Tibial nerve (tissue), 4 donors: ENCODE measurements at regions not wholly inside any gene's neighbourhood (a gene's known extent, or its start where the extent isn't known, plus 50 kb on each side); places are given as distances from the start of the nearest gene placed in this dataset.

Source experiments
- DNase-seq, 2 donors: peaks; one replicate each; pipeline ENCODE4 v3.0.0-alpha.2; 2019; ENCODE audit warnings: low spot score in 2 of 2
- H3K27ac ChIP-seq, 4 donors: fragments of 200-600 bp; sonication (generic) in 3 of 4; one replicate each; pipeline ENCODE4 v1.5.1; 2017 to 2019; ENCODE audit warnings: mild to moderate bottlenecking in 1 of 4
- H3K27me3 ChIP-seq, 2 donors: fragments of 200-600 bp; sonication (generic) in 1 of 2; one replicate each; pipeline versions ENCODE4 v1.5.1 to v1.6.0; 2017 to 2019
- H3K36me3 ChIP-seq, 3 donors: fragments of 200-600 bp; sonication (generic); one replicate each; pipeline ENCODE4 v1.5.1; 2018 to 2019
- H3K4me1 ChIP-seq, 4 donors: fragments of 200-600 bp; sonication (generic) in 3 of 4; one replicate each; pipeline ENCODE4 v1.5.1; 2017 to 2019
- H3K4me3 ChIP-seq, 4 donors: fragments of 200-600 bp; sonication (generic) in 3 of 4; one replicate each; pipeline ENCODE4 v1.5.1; 2017 to 2019; ENCODE audit warnings: mild to moderate bottlenecking in 1 of 4, moderate library complexity in 1 of 4
- H3K9me3 ChIP-seq, 4 donors: fragments of 200-600 bp; sonication (generic) in 3 of 4; one replicate each; pipeline ENCODE4 v1.5.1; 2017 to 2019
- EP300 ChIP-seq, 2 donors: sonication (generic); formaldehyde crosslinking; IDR thresholded peaks; one replicate each; pipeline ENCODE4 v1.6.1; 2017; ENCODE audit warnings: antibody characterized with exemption in 2 of 2, mild to moderate bottlenecking in 1 of 2
- POLR2A ChIP-seq, 2 donors: fragments of 450-650 bp; IDR thresholded peaks; one replicate each; pipeline ENCODE4 v1.6.1; 2017; ENCODE audit warnings: antibody characterized with exemption in 2 of 2, mild to moderate bottlenecking in 2 of 2, moderate library complexity in 2 of 2
- WGBS, 2 donors: methylation state at CpG; one replicate each; pipeline ENCODE4 v1.1.5; 2018; 5-methylcytosine and 5-hydroxymethylcytosine counted together
- TF ChIP-seq, protein P1 (sequence below), 5 experiments: fragments of 200-600 bp in 3 of 5; fragments of 450-650 bp in 2 of 5; sonication (generic) in 3 of 5; IDR thresholded peaks; one replicate each; pipeline ENCODE4 v1.5.1; 2016 to 2019; ENCODE audit warnings: antibody characterized with exemption in 5 of 5, mild to moderate bottlenecking in 3 of 5, moderate library complexity in 2 of 5

DNA sequence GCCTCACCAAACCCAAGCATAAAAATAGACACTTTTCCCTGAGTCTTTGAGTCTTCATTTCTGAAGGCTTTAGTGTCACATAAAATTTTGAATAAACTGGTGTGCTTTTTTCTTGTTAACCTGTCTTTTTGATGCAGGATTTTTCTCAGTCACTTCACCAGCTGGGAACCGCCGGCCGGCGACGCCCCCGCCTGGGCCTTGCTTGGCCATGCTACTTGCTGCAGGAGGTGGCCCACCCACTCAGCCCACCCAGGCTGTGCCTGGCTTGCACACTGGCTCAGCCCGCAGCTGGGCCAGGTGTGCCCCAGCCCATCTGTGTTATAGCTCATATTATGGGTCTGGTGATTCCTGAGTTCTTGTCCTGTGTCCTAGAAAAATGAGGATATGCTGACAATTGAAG, 247.4 kb upstream of the CACNA2D1 start:
- no peaks in the 10 kb centered on the region for H3K4me1 ChIP-seq
- H3K36me3 ChIP-seq = no peaks in the 10 kb centered on the region
- no peaks in the 10 kb centered on the region for H3K9me3 ChIP-seq
- no peak for DNase-seq
- WGBS, 2 donors = 72 to 90% methylated on average over 7 of the region's 7 CpGs
- TF ChIP-seq EP300 (IDR thresholded peaks at IDR 0.05) (no peak), POLR2A (IDR thresholded peaks at IDR 0.05) (no peak)
- TF ChIP-seq, protein P1, sequence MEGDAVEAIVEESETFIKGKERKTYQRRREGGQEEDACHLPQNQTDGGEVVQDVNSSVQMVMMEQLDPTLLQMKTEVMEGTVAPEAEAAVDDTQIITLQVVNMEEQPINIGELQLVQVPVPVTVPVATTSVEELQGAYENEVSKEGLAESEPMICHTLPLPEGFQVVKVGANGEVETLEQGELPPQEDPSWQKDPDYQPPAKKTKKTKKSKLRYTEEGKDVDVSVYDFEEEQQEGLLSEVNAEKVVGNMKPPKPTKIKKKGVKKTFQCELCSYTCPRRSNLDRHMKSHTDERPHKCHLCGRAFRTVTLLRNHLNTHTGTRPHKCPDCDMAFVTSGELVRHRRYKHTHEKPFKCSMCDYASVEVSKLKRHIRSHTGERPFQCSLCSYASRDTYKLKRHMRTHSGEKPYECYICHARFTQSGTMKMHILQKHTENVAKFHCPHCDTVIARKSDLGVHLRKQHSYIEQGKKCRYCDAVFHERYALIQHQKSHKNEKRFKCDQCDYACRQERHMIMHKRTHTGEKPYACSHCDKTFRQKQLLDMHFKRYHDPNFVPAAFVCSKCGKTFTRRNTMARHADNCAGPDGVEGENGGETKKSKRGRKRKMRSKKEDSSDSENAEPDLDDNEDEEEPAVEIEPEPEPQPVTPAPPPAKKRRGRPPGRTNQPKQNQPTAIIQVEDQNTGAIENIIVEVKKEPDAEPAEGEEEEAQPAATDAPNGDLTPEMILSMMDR (IDR thresholded peaks at IDR 0.05) = no peak
- H3K4me3 ChIP-seq = no peak overlapping the region
- H3K27ac ChIP-seq = no peak overlapping the region
- no peaks in the 10 kb centered on the region for H3K27me3 ChIP-seq

DNA sequence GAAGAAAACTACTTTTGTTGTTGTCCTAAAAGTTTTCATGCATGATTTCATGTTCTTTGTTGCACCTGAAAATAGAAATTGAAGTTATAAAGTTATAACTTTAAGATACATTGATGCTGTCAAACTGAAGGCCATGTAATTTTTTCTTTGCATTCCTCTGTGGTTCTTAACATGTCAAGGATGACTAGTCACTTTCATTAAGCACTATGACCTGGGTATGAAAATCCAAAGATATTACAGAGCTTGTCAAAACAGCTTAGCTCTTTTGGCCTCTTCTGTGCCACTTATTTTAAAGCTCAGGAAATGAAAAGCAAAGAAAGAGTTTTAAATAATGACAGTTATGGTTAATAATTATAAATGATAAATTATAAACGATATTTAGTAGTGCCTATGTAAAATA, 241.6 kb upstream of the CACNA2D1 start:
- H3K4me3 ChIP-seq = no peak overlapping the region
- no peaks in the 10 kb centered on the region for H3K27me3 ChIP-seq
- no peaks in the 10 kb centered on the region for H3K9me3 ChIP-seq
- no peak for DNase-seq
- 73 to 85% methylated on average over 1 of the region's 1 CpG for WGBS, 2 donors
- no peak for TF ChIP-seq EP300 (IDR thresholded peaks at IDR 0.05)
- TF ChIP-seq, protein P1 (IDR thresholded peaks at IDR 0.05) = no peak
- no peak for TF ChIP-seq POLR2A (IDR thresholded peaks at IDR 0.05)
- H3K4me1 ChIP-seq = no peaks in the 10 kb centered on the region
- no peaks in the 10 kb centered on the region for H3K36me3 ChIP-seq
- no peak overlapping the region for H3K27ac ChIP-seq

DNA sequence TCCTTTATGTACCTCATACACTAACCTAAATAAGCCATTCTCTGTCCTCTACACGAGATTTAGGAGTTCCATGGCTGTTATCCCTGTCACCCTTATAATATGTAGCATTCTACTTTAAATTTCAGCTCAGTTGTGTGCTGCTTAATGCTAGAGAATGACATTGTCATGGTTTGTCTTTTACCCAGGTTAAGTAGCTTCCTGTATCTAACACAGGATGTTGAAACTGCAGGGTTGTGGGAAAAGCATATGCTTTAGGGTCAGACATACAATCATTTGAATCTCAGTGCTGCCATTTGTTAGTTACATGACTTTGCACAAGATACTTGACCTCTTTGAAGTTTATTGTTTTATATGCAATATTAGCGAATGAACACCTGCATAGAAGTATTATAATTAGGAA, 235.1 kb upstream of the CACNA2D1 start:
- Histone ChIP-seq H3K4me1 (no peaks in the 10 kb centered on the region), H3K27ac (no peak overlapping the region), H3K27me3 (no peaks in the 10 kb centered on the region), H3K9me3 (no peaks in the 10 kb centered on the region), H3K4me3 (no peak overlapping the region), H3K36me3 (no peaks in the 10 kb centered on the region)
- DNase-seq = no peak
- TF ChIP-seq, protein P1 (IDR thresholded peaks at IDR 0.05) = no peak
- TF ChIP-seq EP300 (IDR thresholded peaks at IDR 0.05) (no peak), POLR2A (IDR thresholded peaks at IDR 0.05) (no peak)
- 51 to 54% methylated on average over 2 of the region's 2 CpGs for WGBS, 2 donors

DNA sequence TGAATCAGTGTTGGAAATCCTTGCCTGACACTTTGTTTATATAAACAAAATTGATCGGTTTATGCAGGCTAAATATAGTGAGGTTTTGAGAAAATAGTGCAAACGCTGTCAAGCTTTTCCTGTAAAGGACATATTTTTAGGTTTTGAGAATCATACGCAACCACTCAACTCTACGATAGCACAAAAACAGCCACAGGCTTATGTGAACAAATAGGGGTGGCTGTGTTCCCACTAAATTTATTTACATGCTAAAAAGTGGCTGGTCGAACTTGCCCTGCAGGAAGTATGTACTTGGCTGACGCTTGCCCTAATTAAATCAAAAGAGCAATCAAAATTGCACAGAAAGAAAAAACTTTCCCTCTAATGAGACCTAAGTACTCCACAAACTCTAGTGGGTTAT, 234.7 kb upstream of the CACNA2D1 start:
- DNase-seq = no peak
- TF ChIP-seq EP300 (IDR thresholded peaks at IDR 0.05) = no peak
- TF ChIP-seq, protein P1 (IDR thresholded peaks at IDR 0.05) = no peak
- TF ChIP-seq POLR2A (IDR thresholded peaks at IDR 0.05) = no peak
- H3K4me3 ChIP-seq = no peak overlapping the region
- H3K36me3 ChIP-seq = no peaks in the 10 kb centered on the region
- 54 to 64% methylated on average over 6 of the region's 6 CpGs for WGBS, 2 donors
- no peaks in the 10 kb centered on the region for H3K9me3 ChIP-seq
- H3K27ac ChIP-seq = no peak overlapping the region
- H3K4me1 ChIP-seq = no peaks in the 10 kb centered on the region
- H3K27me3 ChIP-seq = no peaks in the 10 kb centered on the region

DNA sequence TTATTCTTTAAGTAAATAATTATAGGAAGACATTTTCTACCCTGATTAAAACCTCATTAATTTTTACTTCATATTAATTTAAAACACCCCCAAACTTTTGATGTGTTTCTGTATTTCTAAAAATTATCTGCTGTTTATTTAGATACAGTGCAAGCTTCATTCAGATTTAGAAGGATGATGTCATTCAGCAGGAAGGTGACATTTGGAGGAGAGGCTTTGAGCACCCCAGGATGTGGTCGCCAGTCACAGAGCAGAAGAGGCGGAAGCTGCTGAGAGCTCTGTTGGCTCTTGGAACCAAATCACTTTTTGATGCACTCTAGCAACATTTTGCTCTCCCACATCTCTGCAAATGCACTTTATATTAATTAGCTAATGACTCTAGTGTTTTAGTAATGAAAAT, 233.9 kb upstream of the CACNA2D1 start:
- Histone ChIP-seq H3K4me3 (no peak overlapping the region), H3K36me3 (no peaks in the 10 kb centered on the region), H3K9me3 (no peaks in the 10 kb centered on the region), H3K4me1 (no peaks in the 10 kb centered on the region), H3K27ac (no peak overlapping the region), H3K27me3 (no peaks in the 10 kb centered on the region)
- WGBS, 2 donors = 57 to 73% methylated on average over 2 of the region's 2 CpGs
- DNase-seq = no peak
- TF ChIP-seq POLR2A (IDR thresholded peaks at IDR 0.05) (no peak), EP300 (IDR thresholded peaks at IDR 0.05) (no peak)
- TF ChIP-seq, protein P1 (IDR thresholded peaks at IDR 0.05) = no peak
